ENCODE measurements at regions not wholly inside any gene's neighbourhood (a gene's known extent, or its start where the extent isn't known, plus 50 kb on each side); places are given as distances from the start of the nearest gene placed in this dataset.

- TF ChIP-seq ZFX (IDR thresholded peaks at IDR 0.05; ENCODE audit: borderline replicate concordance) (no peak), CTCF (IDR thresholded peaks at IDR 0.05) (no peak)
- H3K27ac ChIP-seq = no peak overlapping the region
Measured at GRCh38 chr4:43716721-43717395, 731.8 kb downstream of the KCTD8 start.

GRCh38 chr4:43718369-43718768 is 730.2 kb downstream of the KCTD8 start:
- TF ChIP-seq ZFX (IDR thresholded peaks at IDR 0.05; ENCODE audit: borderline replicate concordance) (no peak), CTCF (IDR thresholded peaks at IDR 0.05) (no peak)
- H3K27ac ChIP-seq = no peak overlapping the region

GRCh38 chr4:43732829-43733426 is 715.7 kb downstream of the KCTD8 start:
- no peak overlapping the region for H3K27ac ChIP-seq
- no peak for TF ChIP-seq ZFX (IDR thresholded peaks at IDR 0.05; ENCODE audit: borderline replicate concordance)
- TF ChIP-seq CTCF (IDR thresholded peaks at IDR 0.05) = no peak

- TF ChIP-seq CTCF (IDR thresholded peaks at IDR 0.05) (no peak), ZFX (IDR thresholded peaks at IDR 0.05; ENCODE audit: borderline replicate concordance) (no peak)
Measured at GRCh38 chr4:43742083-43742482, 706.5 kb downstream of the KCTD8 start.

GRCh38 chr4:43754566-43754965 is 694.0 kb downstream of the KCTD8 start:
- H3K27ac ChIP-seq = no peak overlapping the region
- no peak for TF ChIP-seq ZFX (IDR thresholded peaks at IDR 0.05; ENCODE audit: borderline replicate concordance)
- TF ChIP-seq CTCF (IDR thresholded peaks at IDR 0.05) = no peak

More at GRCh38 chr4:43742083-43742482, 706.5 kb downstream of the KCTD8 start:
- no peak overlapping the region for H3K27ac ChIP-seq

- no peak overlapping the region for H3K27ac ChIP-seq
- no peak for TF ChIP-seq CTCF (IDR thresholded peaks at IDR 0.05)
- no peak for TF ChIP-seq ZFX (IDR thresholded peaks at IDR 0.05; ENCODE audit: borderline replicate concordance)
Measured at GRCh38 chr4:43757147-43757546, 691.5 kb downstream of the KCTD8 start.

GRCh38 chr4:43758836-43759235 is 689.8 kb downstream of the KCTD8 start:
- H3K27ac ChIP-seq = no peak overlapping the region
- no peak for TF ChIP-seq CTCF (IDR thresholded peaks at IDR 0.05)
- TF ChIP-seq ZFX (IDR thresholded peaks at IDR 0.05; ENCODE audit: borderline replicate concordance) = no peak

Measured in 22Rv1 (cell line).